Trophoblast cell (in vitro differentiated cells and primary cell): ENCODE measurements at regions not wholly inside any gene's neighbourhood (a gene's known extent, or its start where the extent isn't known, plus 50 kb on each side); places are given as distances from the start of the nearest gene placed in this dataset.
A peak's percentile ranks its signal among the peaks of the same experiment; 100 is the strongest.

Experiments
- DNase-seq, 2 donors: peaks; one replicate each; pipeline ENCODE4 v3.0.0-alpha.2; 2016
- H2AFZ ChIP-seq: 2 replicates; pipeline ENCODE4 v1.6.1; 2013; ENCODE audit warnings: low read length, moderate library complexity, mild to moderate bottlenecking; ENCODE audit not compliant: insufficient read depth, poor library complexity
- H2AK5ac ChIP-seq: 2 replicates; pipeline ENCODE4 v1.6.1; 2013; ENCODE audit warnings: mild to moderate bottlenecking, low read length
- H2BK120ac ChIP-seq: 2 replicates; pipeline ENCODE4 v1.6.1; 2013; ENCODE audit warnings: low read length, mild to moderate bottlenecking, moderate library complexity; ENCODE audit not compliant: insufficient read depth, poor library complexity
- H2BK12ac ChIP-seq: 2 replicates; pipeline ENCODE4 v1.6.1; 2013; ENCODE audit warnings: mild to moderate bottlenecking, low read length, moderate library complexity
- H2BK5ac ChIP-seq: 2 replicates; pipeline ENCODE4 v1.6.1; 2013; ENCODE audit warnings: low read length, low read depth, moderate library complexity, mild to moderate bottlenecking; ENCODE audit not compliant: poor library complexity
- H3K14ac ChIP-seq: 2 replicates; pipeline ENCODE4 v1.6.1; 2013; ENCODE audit warnings: mild to moderate bottlenecking, low read length
- H3K18ac ChIP-seq: 2 replicates; pipeline ENCODE4 v1.6.1; 2013; ENCODE audit warnings: mild to moderate bottlenecking, low read length
- H3K23ac ChIP-seq: 2 replicates; pipeline ENCODE4 v1.6.1; 2013; ENCODE audit warnings: low read length
- H3K27ac ChIP-seq: 2 replicates; pipeline ENCODE4 v1.5.1; 2013; ENCODE audit warnings: low read depth, mild to moderate bottlenecking, inconsistent platforms, low read length, moderate library complexity
- H3K27me3 ChIP-seq: 2 replicates; pipeline ENCODE4 v1.6.1; 2013; ENCODE audit warnings: inconsistent platforms, mild to moderate bottlenecking, low read length, moderate library complexity; ENCODE audit not compliant: insufficient read depth
- H3K36me3 ChIP-seq, 2 experiments: 1 replicate in 1 of 2; 2 replicates in 1 of 2; pipeline ENCODE4 v1.6.1; 2013; ENCODE audit warnings: low read length in 2 of 2, mild to moderate bottlenecking in 2 of 2, moderate library complexity in 1 of 2; ENCODE audit not compliant: insufficient read depth in 2 of 2, control insufficient read depth in 1 of 2
- H3K4ac ChIP-seq: 2 replicates; pipeline ENCODE4 v1.6.1; 2013; ENCODE audit warnings: low read depth, mild to moderate bottlenecking, low read length, moderate library complexity
- H3K4me1 ChIP-seq, 2 experiments: 1 replicate in 1 of 2; 2 replicates in 1 of 2; pipeline ENCODE4 v1.6.1; 2013; ENCODE audit warnings: low read length in 2 of 2, mild to moderate bottlenecking in 2 of 2, moderate library complexity in 1 of 2; ENCODE audit not compliant: insufficient read depth in 2 of 2, control insufficient read depth in 1 of 2
- H3K4me2 ChIP-seq: 2 replicates; pipeline ENCODE4 v1.6.1; 2013; ENCODE audit warnings: inconsistent platforms, mild to moderate bottlenecking, low read length, moderate library complexity
- H3K4me3 ChIP-seq: 2 replicates; pipeline ENCODE4 v1.5.1; 2013; ENCODE audit warnings: mild to moderate bottlenecking, low read depth, low read length, inconsistent platforms
- H3K79me1 ChIP-seq: one replicate; pipeline ENCODE4 v1.6.1; 2013; ENCODE audit warnings: low read length
- H3K79me2 ChIP-seq: 2 replicates; pipeline ENCODE4 v1.6.1; 2013; ENCODE audit warnings: low read length, mild to moderate bottlenecking; ENCODE audit not compliant: control insufficient read depth, insufficient read depth, poor library complexity
- H3K9ac ChIP-seq: 2 replicates; pipeline ENCODE4 v1.6.1; 2013; ENCODE audit warnings: mild to moderate bottlenecking, low read length
- H3K9me3 ChIP-seq: 2 replicates; pipeline ENCODE4 v1.6.1; 2013; ENCODE audit warnings: low read depth, mild to moderate bottlenecking, control low read depth, inconsistent platforms, low read length; ENCODE audit not compliant: insufficient read depth
- H4K12ac ChIP-seq: 2 replicates; pipeline ENCODE4 v1.6.1; 2013; ENCODE audit warnings: low read depth, mild to moderate bottlenecking, low read length, moderate library complexity
- H4K8ac ChIP-seq: 2 replicates; pipeline ENCODE4 v1.6.1; 2013; ENCODE audit warnings: low read depth, mild to moderate bottlenecking, low read length, moderate library complexity
- H4K91ac ChIP-seq: one replicate; pipeline ENCODE4 v1.6.1; 2013; ENCODE audit warnings: low read depth, mild to moderate bottlenecking, low read length, moderate library complexity
- WGBS: extraction: QIAGEN DNeasy Blood & Tissue Kit; methylation state at CpG from one replicate; pipeline ENCODE4 v1.1.7; 2013; ENCODE audit warnings: missing lambda C conversion rate; ENCODE audit not compliant: insufficient read length, insufficient coverage; ENCODE audit errors: extremely low coverage; 5-methylcytosine and 5-hydroxymethylcytosine counted together

- no peak overlapping the region for H2BK120ac ChIP-seq
- no peak overlapping the region for H3K23ac ChIP-seq
Observed at GRCh38 chr5:58327289-58327688, 132.6 kb downstream of the PLK2 start.

GRCh38 chr5:58326022-58326421 lies 133.9 kb downstream of the PLK2 start:
- H2BK120ac ChIP-seq, result no peak overlapping the region
- no peak for DNase-seq
- H3K4me1 ChIP-seq, result peaks cover 2 to 13% of the 10 kb centered on the region in 2 experiments
- no peak overlapping the region for H3K18ac ChIP-seq
- peaks cover 8% of the 10 kb centered on the region for H3K79me1 ChIP-seq
- no peaks in the 10 kb centered on the region for H3K79me2 ChIP-seq
- no peak overlapping the region for H3K27ac ChIP-seq
- no peak overlapping the region for H3K4ac ChIP-seq
- H3K14ac ChIP-seq, result no peak overlapping the region
- no peaks in the 10 kb centered on the region for H3K9me3 ChIP-seq
- H2AK5ac ChIP-seq, result no peak overlapping the region
- no peak overlapping the region for H4K12ac ChIP-seq
- no peaks in the 10 kb centered on the region for H3K27me3 ChIP-seq
- no peaks in the 10 kb centered on the region for H3K36me3 ChIP-seq
- no peak overlapping the region for H2BK12ac ChIP-seq
- H2AFZ ChIP-seq, result no peak overlapping the region
- H2BK5ac ChIP-seq, result no peak overlapping the region
- no peak overlapping the region for H4K8ac ChIP-seq
- no peak overlapping the region for H3K4me2 ChIP-seq
- no peak overlapping the region for H3K9ac ChIP-seq
- no peak overlapping the region for H3K23ac ChIP-seq
- no peak overlapping the region for H3K4me3 ChIP-seq
- WGBS, result no CpG with 5 or more reads among the region's 1 CpG
- no peak overlapping the region for H4K91ac ChIP-seq

More at GRCh38 chr5:58327289-58327688, 132.6 kb downstream of the PLK2 start:
- Histone ChIP-seq H3K18ac (no peak overlapping the region), H3K79me2 (no peaks in the 10 kb centered on the region), H2AFZ (no peak overlapping the region), H4K8ac (no peak overlapping the region), H2BK12ac (no peak overlapping the region), H3K27ac (no peak overlapping the region), H4K12ac (no peak overlapping the region), H3K4ac (no peak overlapping the region), H3K4me3 (no peak overlapping the region), H3K4me1 (peaks cover 0 to 6% of the 10 kb centered on the region in 2 experiments), H3K27me3 (no peaks in the 10 kb centered on the region), H3K9me3 (no peaks in the 10 kb centered on the region), H3K4me2 (no peak overlapping the region), H4K91ac (no peak overlapping the region), H3K14ac (no peak overlapping the region), H3K36me3 (no peaks in the 10 kb centered on the region), H3K9ac (no peak overlapping the region), H2BK5ac (no peak overlapping the region), H3K79me1 (peaks cover 6% of the 10 kb centered on the region), H2AK5ac (no peak overlapping the region)
- DNase-seq, result no peak
- no CpG with 5 or more reads among the region's 1 CpG for WGBS

GRCh38 chr5:58322453-58322852 lies 137.4 kb downstream of the PLK2 start:
- Histone ChIP-seq H3K9me3 (no peaks in the 10 kb centered on the region), H2AFZ (no peak overlapping the region), H3K4ac (no peak overlapping the region), H3K27ac (peak overlapping the region; percentile 83), H2AK5ac (no peak overlapping the region), H3K27me3 (no peaks in the 10 kb centered on the region), H3K36me3 (no peaks in the 10 kb centered on the region), H4K91ac (no peak overlapping the region), H4K8ac (no peak overlapping the region), H4K12ac (no peak overlapping the region), H3K4me1 (peaks cover 5 to 15% of the 10 kb centered on the region in 2 experiments), H3K18ac (no peak overlapping the region), H2BK120ac (peak overlapping the region; percentile 86), H3K14ac (no peak overlapping the region), H3K79me1 (peaks cover 11% of the 10 kb centered on the region), H2BK12ac (no peak overlapping the region), H3K79me2 (no peaks in the 10 kb centered on the region), H3K4me3 (no peak overlapping the region), H3K23ac (no peak overlapping the region), H3K9ac (no peak overlapping the region), H2BK5ac (peak overlapping the region; percentile 63), H3K4me2 (peak overlapping the region; percentile 22)
- DNase-seq, result peak in 1 of 2 donors; percentile 57
- no CpG with 5 or more reads among the region's 3 CpGs for WGBS

GRCh38 chr5:58318468-58318867 lies 141.4 kb downstream of the PLK2 start:
- Histone ChIP-seq H2AFZ (no peak overlapping the region), H2AK5ac (no peak overlapping the region), H3K79me1 (peaks cover 11% of the 10 kb centered on the region), H2BK120ac (no peak overlapping the region), H3K9me3 (no peaks in the 10 kb centered on the region), H3K4me2 (no peak overlapping the region), H3K23ac (no peak overlapping the region), H2BK5ac (no peak overlapping the region), H3K4ac (no peak overlapping the region), H3K27ac (no peak overlapping the region), H3K18ac (no peak overlapping the region), H4K8ac (no peak overlapping the region), H4K91ac (no peak overlapping the region), H3K4me3 (no peak overlapping the region), H3K36me3 (no peaks in the 10 kb centered on the region), H3K4me1 (peaks cover 5 to 18% of the 10 kb centered on the region in 2 experiments), H3K14ac (no peak overlapping the region), H3K79me2 (no peaks in the 10 kb centered on the region), H3K9ac (no peak overlapping the region), H2BK12ac (no peak overlapping the region), H4K12ac (no peak overlapping the region), H3K27me3 (no peaks in the 10 kb centered on the region)
- DNase-seq, result peak in 1 of 2 donors; percentile 32
- WGBS, result no CpG with 5 or more reads among the region's 1 CpG
